H9 (cell line): ENCODE measurements at regions not wholly inside any gene's neighbourhood (a gene's known extent, or its start where the extent isn't known, plus 50 kb on each side); places are given as distances from the start of the nearest gene placed in this dataset.

Experiments
- DNase-seq: peaks from one replicate; pipeline ENCODE4 v3.0.0-alpha.2; 2017
- H2AFZ ChIP-seq: one replicate; pipeline ENCODE4 v1.6.1; 2013; ENCODE audit warnings: mild to moderate bottlenecking, low read length, control low read depth, moderate library complexity
- H2AK5ac ChIP-seq: 2 replicates; pipeline ENCODE4 v1.6.1; 2013; ENCODE audit warnings: low read length, control low read depth, mixed read lengths; ENCODE audit not compliant: insufficient read length
- H2BK120ac ChIP-seq: one replicate; pipeline ENCODE4 v1.6.1; 2013; ENCODE audit warnings: low read depth, mild to moderate bottlenecking, low read length, control low read depth, inconsistent platforms; ENCODE audit not compliant: poor library complexity, severe bottlenecking
- H2BK12ac ChIP-seq: 2 replicates; pipeline ENCODE4 v1.6.1; 2013; ENCODE audit warnings: low read length, control low read depth, mixed read lengths, low read depth; ENCODE audit not compliant: insufficient read length
- H2BK15ac ChIP-seq: 2 replicates; pipeline ENCODE4 v1.6.1; 2013; ENCODE audit warnings: low read depth, low read length, control low read depth
- H2BK20ac ChIP-seq: one replicate; pipeline ENCODE4 v1.6.1; 2013; ENCODE audit warnings: low read depth, mild to moderate bottlenecking, low read length, control low read depth, inconsistent platforms; ENCODE audit not compliant: poor library complexity, severe bottlenecking
- H2BK5ac ChIP-seq: 2 replicates; pipeline ENCODE4 v1.6.1; 2013; ENCODE audit warnings: low read length, control low read depth, mixed read lengths; ENCODE audit not compliant: insufficient read length
- H3K14ac ChIP-seq: 2 replicates; pipeline ENCODE4 v1.6.1; 2013; ENCODE audit warnings: low read length, control low read depth; ENCODE audit not compliant: insufficient read depth
- H3K18ac ChIP-seq: 2 replicates; pipeline ENCODE4 v1.6.1; 2013; ENCODE audit warnings: low read depth, mild to moderate bottlenecking, mixed read lengths, low read length, control low read depth; ENCODE audit not compliant: insufficient read length
- H3K23ac ChIP-seq: 2 replicates; pipeline ENCODE4 v1.6.1; 2013; ENCODE audit warnings: low read length, control low read depth, mixed read lengths, low read depth; ENCODE audit not compliant: insufficient read length
- H3K23me2 ChIP-seq: 2 replicates; pipeline ENCODE4 v1.6.1; 2013; ENCODE audit warnings: low read depth, mild to moderate bottlenecking, mixed read lengths, low read length, control low read depth; ENCODE audit not compliant: insufficient read length, poor library complexity, severe bottlenecking
- H3K27ac ChIP-seq: 2 replicates; pipeline ENCODE4 v1.5.1; 2013; ENCODE audit warnings: low read length, control low read depth, mixed read lengths, low read depth; ENCODE audit not compliant: insufficient read length
- H3K27me3 ChIP-seq: 2 replicates; pipeline ENCODE4 v1.6.1; 2013; ENCODE audit warnings: low read length, control low read depth, inconsistent platforms; ENCODE audit not compliant: insufficient read depth
- H3K4ac ChIP-seq: 2 replicates; pipeline ENCODE4 v1.6.1; 2013; ENCODE audit warnings: low read depth, mild to moderate bottlenecking, control low read depth, inconsistent platforms, low read length, moderate library complexity
- H3K4me1 ChIP-seq: 2 replicates; pipeline ENCODE4 v1.6.1; 2013; ENCODE audit warnings: low read length, control low read depth, inconsistent platforms; ENCODE audit not compliant: insufficient read depth
- H3K4me2 ChIP-seq: 2 replicates; pipeline ENCODE4 v1.6.1; 2013; ENCODE audit warnings: low read length, control low read depth, mixed read lengths; ENCODE audit not compliant: insufficient read length, insufficient read depth
- H3K56ac ChIP-seq: 2 replicates; pipeline ENCODE4 v1.6.1; 2013; ENCODE audit warnings: low read depth, mild to moderate bottlenecking, mixed read lengths, low read length, control low read depth; ENCODE audit not compliant: insufficient read length
- H3K79me1 ChIP-seq: 2 replicates; pipeline ENCODE4 v1.6.1; 2013; ENCODE audit warnings: low read depth, mild to moderate bottlenecking, moderate library complexity, low read length, control low read depth, inconsistent platforms; ENCODE audit not compliant: insufficient read depth, poor library complexity, severe bottlenecking
- H3K79me2 ChIP-seq: 2 replicates; pipeline ENCODE4 v1.6.1; 2013; ENCODE audit warnings: low read length, control low read depth, inconsistent platforms; ENCODE audit not compliant: insufficient read depth
- H3K9ac ChIP-seq: 2 replicates; pipeline ENCODE4 v1.6.1; 2013; ENCODE audit warnings: low read length, control low read depth, mixed read lengths; ENCODE audit not compliant: insufficient read length; ENCODE audit errors: extremely low read depth
- H3K9me3 ChIP-seq: one replicate; pipeline ENCODE4 v1.6.1; 2013; ENCODE audit warnings: low read depth, low read length, inconsistent platforms; ENCODE audit not compliant: control insufficient read depth
- H3T11ph ChIP-seq: one replicate; pipeline ENCODE4 v1.6.1; 2013; ENCODE audit warnings: mild to moderate bottlenecking, low read length, control low read depth, inconsistent platforms
- H4K20me1 ChIP-seq: one replicate; pipeline ENCODE4 v1.6.1; 2013; ENCODE audit not compliant: control insufficient read depth, insufficient read length, insufficient read depth
- H4K5ac ChIP-seq: 2 replicates; pipeline ENCODE4 v1.6.1; 2013; ENCODE audit warnings: low read depth, mild to moderate bottlenecking, mixed read lengths, low read length, control low read depth; ENCODE audit not compliant: insufficient read length
- H4K8ac ChIP-seq: replicated peaks from 2 replicates; pipeline ENCODE4 v1.6.1; 2013; ENCODE audit warnings: low read length, control low read depth, mixed read lengths, low read depth; ENCODE audit not compliant: insufficient read length
- H4K91ac ChIP-seq: 2 replicates; pipeline ENCODE4 v1.6.1; 2013; ENCODE audit warnings: low read depth, mild to moderate bottlenecking, moderate library complexity, mixed read lengths, low read length, control low read depth; ENCODE audit not compliant: insufficient read length
- H3K27ac Mint-ChIP-seq, 3 experiments: 2 replicates in 2 of 3; 3 replicates in 1 of 3; pipeline ENCODE4 v1.8.0; 2020 to 2021; ENCODE audit warnings: mixed read lengths in 3 of 3, mild to moderate bottlenecking in 1 of 3, moderate library complexity in 1 of 3
- H3K27me3 Mint-ChIP-seq: 2 replicates; pipeline ENCODE4 v1.8.0; 2021; ENCODE audit warnings: low read depth, mild to moderate bottlenecking, moderate library complexity, mixed read lengths
- H3K36me3 Mint-ChIP-seq, 3 experiments: 2 replicates in 2 of 3; 3 replicates in 1 of 3; pipeline ENCODE4 v1.8.0; 2020 to 2021; ENCODE audit warnings: low read depth in 3 of 3, mixed read lengths in 3 of 3; ENCODE audit not compliant: insufficient read depth in 1 of 3
- H3K4me1 Mint-ChIP-seq, 2 experiments: 2 replicates each; pipeline ENCODE4 v1.8.0; 2020; ENCODE audit warnings: mixed read lengths in 2 of 2
- H3K4me3 Mint-ChIP-seq, 2 experiments: 2 replicates in 1 of 2; 3 replicates in 1 of 2; pipeline ENCODE4 v1.8.0; 2020 to 2021; ENCODE audit warnings: mild to moderate bottlenecking in 2 of 2, mixed read lengths in 2 of 2, moderate library complexity in 1 of 2
- H3K9me3 Mint-ChIP-seq, 2 experiments: 2 replicates in 1 of 2; 3 replicates in 1 of 2; pipeline ENCODE4 v1.8.0; 2020; ENCODE audit warnings: mild to moderate bottlenecking in 2 of 2, mixed read lengths in 2 of 2, moderate library complexity in 1 of 2
- WGBS: extraction: QIAGEN DNeasy Blood & Tissue Kit; methylation state at CpG from one replicate; pipeline ENCODE4 v1.1.7; 2013; ENCODE audit warnings: missing lambda C conversion rate, low lambda C conversion rate, mixed read lengths; ENCODE audit not compliant: insufficient read length; ENCODE audit errors: extremely low coverage; 5-methylcytosine and 5-hydroxymethylcytosine counted together
- TF ChIP-seq, protein P1 (sequence below): fragments of 200-600 bp; sonication (generic); conservative IDR thresholded peaks from 3 replicates; pipeline ENCODE4 v1.8.0; 2021; ENCODE audit warnings: antibody characterized with exemption, mild to moderate bottlenecking

DNA sequence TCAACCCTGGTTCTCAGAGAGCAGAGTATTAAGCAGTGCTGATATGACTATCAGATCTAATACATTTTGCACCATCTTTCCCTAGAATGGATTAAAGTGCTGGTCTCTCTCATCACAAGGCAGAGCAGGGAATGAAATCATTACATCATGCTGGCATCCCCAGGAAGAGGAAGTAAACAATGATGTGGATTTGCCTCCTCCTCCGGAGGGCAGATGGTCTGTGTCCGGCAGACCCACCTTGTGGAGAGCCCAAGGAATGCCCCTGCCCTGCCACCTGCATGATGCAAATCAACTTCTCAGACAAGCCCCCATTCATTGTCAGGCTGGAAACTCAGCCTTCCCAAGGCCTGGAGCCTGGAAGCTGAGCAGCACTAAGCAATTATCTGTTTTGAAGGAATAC, 1149.1 kb downstream of the VRK1 start:
- TF ChIP-seq, protein P1, sequence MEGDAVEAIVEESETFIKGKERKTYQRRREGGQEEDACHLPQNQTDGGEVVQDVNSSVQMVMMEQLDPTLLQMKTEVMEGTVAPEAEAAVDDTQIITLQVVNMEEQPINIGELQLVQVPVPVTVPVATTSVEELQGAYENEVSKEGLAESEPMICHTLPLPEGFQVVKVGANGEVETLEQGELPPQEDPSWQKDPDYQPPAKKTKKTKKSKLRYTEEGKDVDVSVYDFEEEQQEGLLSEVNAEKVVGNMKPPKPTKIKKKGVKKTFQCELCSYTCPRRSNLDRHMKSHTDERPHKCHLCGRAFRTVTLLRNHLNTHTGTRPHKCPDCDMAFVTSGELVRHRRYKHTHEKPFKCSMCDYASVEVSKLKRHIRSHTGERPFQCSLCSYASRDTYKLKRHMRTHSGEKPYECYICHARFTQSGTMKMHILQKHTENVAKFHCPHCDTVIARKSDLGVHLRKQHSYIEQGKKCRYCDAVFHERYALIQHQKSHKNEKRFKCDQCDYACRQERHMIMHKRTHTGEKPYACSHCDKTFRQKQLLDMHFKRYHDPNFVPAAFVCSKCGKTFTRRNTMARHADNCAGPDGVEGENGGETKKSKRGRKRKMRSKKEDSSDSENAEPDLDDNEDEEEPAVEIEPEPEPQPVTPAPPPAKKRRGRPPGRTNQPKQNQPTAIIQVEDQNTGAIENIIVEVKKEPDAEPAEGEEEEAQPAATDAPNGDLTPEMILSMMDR: peak; percentile 40; the same call in 1 of the 3 replicates
- Histone ChIP-seq H2BK20ac (no peak overlapping the region), H3K4me2 (no peak overlapping the region), H3K4ac (no peak overlapping the region), H4K8ac (no peak overlapping the region), H3K14ac (no peak overlapping the region), H3K23me2 (no peaks in the 10 kb centered on the region), H3K23ac (no peak overlapping the region), H3K56ac (no peak overlapping the region), H3K27me3 (no peaks in the 10 kb centered on the region), H2AFZ (no peak overlapping the region), H3K9me3 (no peaks in the 10 kb centered on the region), H3K18ac (no peak overlapping the region), H3K79me2 (no peaks in the 10 kb centered on the region), H2AK5ac (no peak overlapping the region), H3K27ac (no peak overlapping the region), H4K91ac (no peak overlapping the region), H3K4me1 (no peaks in the 10 kb centered on the region), H2BK5ac (no peak overlapping the region), H3T11ph (no peak overlapping the region), H2BK15ac (no peak overlapping the region), H4K20me1 (no peaks in the 10 kb centered on the region), H4K5ac (no peak overlapping the region), H2BK12ac (no peak overlapping the region), H3K79me1 (no peaks in the 10 kb centered on the region), H2BK120ac (no peak overlapping the region), H3K9ac (no peak overlapping the region)
- H3K27me3 Mint-ChIP-seq: peaks cover 2% of the 10 kb centered on the region; the same call in 1 of the 2 replicates
- no peaks in the 10 kb centered on the region; a peak in 1 of 5 replicates for H3K9me3 Mint-ChIP-seq
- peak; percentile 64 for DNase-seq
- no peaks in the 10 kb centered on the region; a peak in 2 of 7 replicates for H3K36me3 Mint-ChIP-seq
- peaks cover 17 to 19% of the 10 kb centered on the region in 2 experiments for H3K4me1 Mint-ChIP-seq
- no CpG with 5 or more reads among the region's 2 CpGs for WGBS
- H3K4me3 Mint-ChIP-seq: no peak overlapping the region
- no peak overlapping the region; a peak in 1 of 7 replicates for H3K27ac Mint-ChIP-seq
